Activated T-helper 17 cell treated with anti-CD3 and anti-CD28 coated beads, Interleukin-2, amount 50 U/mL, for 72 hours (primary cell): ENCODE measurements at regions not wholly inside any gene's neighbourhood (a gene's known extent, or its start where the extent isn't known, plus 50 kb on each side); places are given as distances from the start of the nearest gene placed in this dataset.
"Not testable (repeated sequence)": the region's sequence is repeated elsewhere in the genome, so short reads cannot be mapped to it uniquely, and the experiment has no call there.

Experiments
- ATAC-seq: fragments of 150-1000 bp; cut with Tn5 transposase; replicated peaks from 2 replicates; pipeline ENCODE4 v1.10.0; 2021; ENCODE audit warnings: mild to moderate bottlenecking, moderate library complexity
- H3K27ac Mint-ChIP-seq: one replicate; pipeline ENCODE4 v1.8.0; 2022; ENCODE audit warnings: mixed read lengths
- H3K27me3 Mint-ChIP-seq: one replicate; pipeline ENCODE4 v1.8.0; 2022; ENCODE audit warnings: mixed read lengths
- H3K36me3 Mint-ChIP-seq: one replicate; pipeline ENCODE4 v1.8.0; 2022; ENCODE audit warnings: low read depth, mild to moderate bottlenecking, mixed read lengths
- H3K4me1 Mint-ChIP-seq: one replicate; pipeline ENCODE4 v1.8.0; 2022; ENCODE audit warnings: mixed read lengths
- H3K4me3 Mint-ChIP-seq: one replicate; pipeline ENCODE4 v1.8.0; 2022; ENCODE audit warnings: mild to moderate bottlenecking, mixed read lengths
- H3K9me3 Mint-ChIP-seq: one replicate; pipeline ENCODE4 v1.8.0; 2022; ENCODE audit warnings: mixed read lengths

DNA sequence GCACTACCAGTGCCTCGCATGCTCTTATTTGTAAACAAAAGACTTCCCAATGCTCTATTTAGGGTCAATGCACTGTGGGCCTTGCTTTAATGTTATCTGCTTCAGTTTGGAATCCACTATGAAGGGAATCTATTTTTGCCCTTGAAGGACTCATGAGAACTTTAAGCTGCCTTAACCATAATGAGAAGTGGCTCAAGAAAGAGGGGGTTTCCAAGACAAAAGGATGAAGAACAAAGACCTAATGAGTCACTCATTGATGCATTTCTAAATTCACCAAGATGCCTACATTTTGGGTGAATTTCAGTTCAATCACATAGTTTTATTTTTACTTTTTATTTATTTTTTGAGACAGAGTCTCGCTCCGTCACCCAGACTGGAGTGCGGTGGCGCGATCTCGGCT, 228.2 kb downstream of the LY86 start:
- Mint-ChIP-seq H3K4me3 (no peak overlapping the region), H3K27me3 (peaks cover 10% of the 10 kb centered on the region), H3K4me1 (peaks cover under 1% of the 10 kb centered on the region), H3K9me3 (peaks cover 3% of the 10 kb centered on the region), H3K27ac (no peak overlapping the region), H3K36me3 (no peaks in the 10 kb centered on the region)
- ATAC-seq: no peak

DNA sequence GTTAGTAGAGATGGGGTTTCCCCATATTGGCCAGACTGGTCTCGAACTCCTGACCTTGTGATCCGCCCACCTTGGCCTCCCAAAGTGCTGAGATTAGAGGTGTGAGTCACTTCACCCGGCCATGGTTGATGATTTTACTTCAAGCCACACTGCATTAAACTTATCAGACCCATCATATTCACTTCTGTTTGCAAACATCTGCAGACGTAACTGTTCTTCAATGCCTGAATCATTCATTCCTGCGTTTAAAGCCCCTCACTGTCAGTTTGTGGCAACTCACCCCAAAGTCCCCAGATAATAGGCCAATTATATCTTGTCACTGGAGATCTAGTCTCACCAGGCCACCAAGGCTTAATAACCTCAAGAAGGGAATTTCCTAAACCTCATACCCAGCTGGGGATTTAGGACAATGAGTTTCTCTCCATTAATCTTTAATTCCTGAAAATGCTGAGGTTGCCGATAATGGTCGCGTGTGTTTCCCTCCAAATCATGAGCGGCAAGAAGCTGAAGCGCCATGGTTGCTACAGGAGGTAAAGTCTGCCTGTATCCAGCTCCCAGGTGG, 229.6 kb downstream of the LY86 start:
- Mint-ChIP-seq H3K9me3 (peaks cover 3% of the 10 kb centered on the region), H3K27me3 (peaks cover 10% of the 10 kb centered on the region), H3K27ac (no peak overlapping the region), H3K36me3 (no peaks in the 10 kb centered on the region), H3K4me3 (no peak overlapping the region), H3K4me1 (no peaks in the 10 kb centered on the region)
- ATAC-seq: no peak

DNA sequence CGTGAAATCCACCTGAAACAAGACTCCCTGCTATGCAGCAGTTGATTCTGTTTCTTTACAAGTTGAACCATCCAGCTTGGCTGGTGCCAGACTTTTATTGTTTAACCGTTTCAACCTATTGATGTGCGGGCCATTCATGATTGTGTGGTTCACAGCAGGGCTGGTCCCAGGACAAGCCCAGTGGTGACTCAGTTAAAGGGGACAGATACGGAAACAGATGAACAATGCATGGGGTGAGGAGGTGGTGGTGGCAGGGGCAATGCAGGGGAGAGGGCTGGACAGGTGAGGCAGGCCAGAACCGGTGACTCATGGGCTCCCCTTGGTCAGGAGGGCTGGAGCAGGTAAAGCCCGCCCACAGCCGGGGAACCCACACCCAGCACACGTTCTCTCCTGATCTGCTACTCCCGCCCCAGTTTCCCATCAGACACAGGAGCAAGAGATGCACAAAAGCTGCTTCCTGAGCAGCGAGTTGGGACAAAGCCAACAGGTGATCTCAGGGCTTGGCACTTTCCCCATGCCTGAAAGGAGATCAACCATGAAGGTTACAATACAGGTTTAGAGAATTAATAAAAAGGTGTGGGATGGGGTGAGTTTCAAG, 232.2 kb downstream of the LY86 start:
- Mint-ChIP-seq H3K27me3 (peaks cover 23% of the 10 kb centered on the region), H3K36me3 (no peaks in the 10 kb centered on the region), H3K4me3 (no peak overlapping the region), H3K4me1 (no peaks in the 10 kb centered on the region), H3K27ac (no peak overlapping the region), H3K9me3 (peaks cover 3% of the 10 kb centered on the region)
- no peak for ATAC-seq

DNA sequence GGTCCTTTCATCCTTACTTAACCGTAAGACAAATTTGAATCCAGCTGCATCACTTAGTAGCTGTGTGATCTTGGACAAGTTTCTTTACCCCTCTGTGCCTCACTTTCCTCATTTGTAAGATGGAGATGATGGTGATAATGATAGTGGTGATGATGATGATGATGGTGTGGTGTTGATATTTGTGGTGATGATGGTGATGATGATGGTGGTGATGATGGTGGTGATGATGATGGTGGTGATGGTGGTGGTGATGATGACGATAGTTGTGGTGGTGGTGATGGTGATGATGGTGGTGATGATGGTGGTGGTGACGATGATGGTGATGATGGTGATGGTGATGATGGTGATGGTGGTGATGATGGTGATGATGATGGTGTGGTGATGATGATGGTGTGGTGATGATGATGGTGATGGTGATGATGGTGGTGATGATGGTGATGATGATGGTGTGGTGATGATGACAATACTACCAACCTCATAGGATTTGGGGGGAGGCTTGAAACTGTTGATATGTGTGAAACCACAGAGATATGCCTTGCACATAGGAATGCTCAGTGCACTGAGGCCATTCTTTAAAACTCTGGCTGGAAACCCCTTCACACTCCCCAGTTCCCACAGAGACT, 233.2 kb downstream of the LY86 start:
- H3K4me1 Mint-ChIP-seq: no peaks in the 10 kb centered on the region
- peaks cover 3% of the 10 kb centered on the region for H3K9me3 Mint-ChIP-seq
- no peak overlapping the region for H3K27ac Mint-ChIP-seq
- H3K27me3 Mint-ChIP-seq: peaks cover 23% of the 10 kb centered on the region
- no peaks in the 10 kb centered on the region for H3K36me3 Mint-ChIP-seq
- no peak overlapping the region for H3K4me3 Mint-ChIP-seq
- ATAC-seq: no peak

DNA sequence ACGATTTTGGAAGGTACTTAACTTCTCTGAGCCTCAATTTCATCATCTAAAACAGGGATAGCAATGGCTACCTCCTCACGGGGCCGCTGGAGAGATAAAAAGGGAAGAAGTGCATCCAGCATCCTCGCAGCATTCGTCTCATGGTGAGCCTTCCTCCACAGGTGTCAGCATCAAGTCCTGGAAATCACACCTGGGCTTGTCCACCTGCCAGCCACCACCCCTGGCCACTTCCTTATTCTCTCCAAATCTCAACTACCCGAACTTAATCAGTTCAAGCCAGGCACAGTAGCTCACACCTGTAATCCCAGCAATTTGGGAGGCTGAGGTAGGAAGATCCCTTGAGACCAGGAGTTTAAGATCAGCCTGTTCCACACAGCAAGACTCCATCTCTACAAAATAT, 234.5 kb downstream of the LY86 start:
- Mint-ChIP-seq H3K27me3 (peaks cover 29% of the 10 kb centered on the region), H3K27ac (no peak overlapping the region), H3K9me3 (peaks cover 3% of the 10 kb centered on the region), H3K4me3 (no peak overlapping the region), H3K4me1 (no peaks in the 10 kb centered on the region), H3K36me3 (no peaks in the 10 kb centered on the region)
- ATAC-seq: no peak

DNA sequence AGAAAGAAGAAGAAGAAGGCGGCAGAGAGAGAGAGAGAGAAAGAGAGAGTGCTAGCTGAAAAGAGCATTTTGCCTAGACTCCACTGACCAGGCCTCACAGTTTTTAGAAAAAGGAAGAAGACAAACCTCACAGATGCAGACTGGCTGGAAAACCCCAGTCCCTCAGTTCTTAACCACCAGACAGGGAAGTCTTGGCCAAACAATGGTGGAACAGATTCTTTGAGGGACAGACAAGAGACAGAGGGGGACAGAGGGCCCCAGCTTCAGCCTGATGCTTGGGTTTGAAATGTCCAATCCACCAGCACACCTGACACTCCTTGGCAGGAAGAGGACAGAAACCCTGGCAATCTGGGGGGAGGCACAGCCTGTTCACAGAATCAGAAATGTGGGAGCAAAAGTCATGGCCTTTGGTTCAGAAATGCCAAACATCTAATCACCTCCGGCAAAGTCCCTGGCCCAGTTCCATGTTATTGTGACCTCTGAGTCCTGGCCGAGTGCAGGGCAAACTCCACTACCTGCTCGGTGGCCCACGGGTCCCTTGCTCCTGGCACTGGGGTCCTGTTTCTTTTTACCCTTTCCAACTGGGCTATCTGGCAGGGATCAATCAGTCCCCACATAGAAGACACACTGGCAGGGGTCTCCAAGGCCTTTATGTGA, 235.2 kb downstream of the LY86 start:
- Mint-ChIP-seq H3K9me3 (peaks cover 3% of the 10 kb centered on the region), H3K36me3 (no peaks in the 10 kb centered on the region), H3K4me1 (no peaks in the 10 kb centered on the region), H3K27me3 (peaks cover 32% of the 10 kb centered on the region), H3K4me3 (no peak overlapping the region), H3K27ac (no peak overlapping the region)
- no peak for ATAC-seq

DNA sequence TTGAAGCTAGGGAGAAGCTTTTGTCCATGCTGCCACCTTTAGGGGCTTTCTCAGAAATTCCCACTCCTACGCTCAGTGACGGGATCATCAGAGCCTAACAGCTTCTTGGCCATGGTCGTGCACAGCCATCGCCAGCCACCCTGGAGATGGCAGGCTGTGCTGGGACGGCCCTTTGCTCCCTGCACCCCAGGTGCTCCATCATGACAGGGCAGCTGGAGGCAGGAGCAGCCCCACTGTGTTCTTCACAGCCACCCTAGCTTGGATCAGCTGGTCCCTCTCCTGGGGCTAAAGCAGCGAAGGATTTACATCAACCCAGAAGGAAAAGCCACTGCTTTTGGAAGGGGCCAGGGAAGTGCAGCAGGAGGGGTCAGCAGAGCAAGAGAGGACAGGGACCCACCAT, 235.9 kb downstream of the LY86 start:
- Mint-ChIP-seq H3K4me1 (no peaks in the 10 kb centered on the region), H3K9me3 (peaks cover 3% of the 10 kb centered on the region), H3K36me3 (no peaks in the 10 kb centered on the region), H3K27me3 (peaks cover 31% of the 10 kb centered on the region), H3K27ac (no peak overlapping the region), H3K4me3 (no peak overlapping the region)
- no peak for ATAC-seq

DNA sequence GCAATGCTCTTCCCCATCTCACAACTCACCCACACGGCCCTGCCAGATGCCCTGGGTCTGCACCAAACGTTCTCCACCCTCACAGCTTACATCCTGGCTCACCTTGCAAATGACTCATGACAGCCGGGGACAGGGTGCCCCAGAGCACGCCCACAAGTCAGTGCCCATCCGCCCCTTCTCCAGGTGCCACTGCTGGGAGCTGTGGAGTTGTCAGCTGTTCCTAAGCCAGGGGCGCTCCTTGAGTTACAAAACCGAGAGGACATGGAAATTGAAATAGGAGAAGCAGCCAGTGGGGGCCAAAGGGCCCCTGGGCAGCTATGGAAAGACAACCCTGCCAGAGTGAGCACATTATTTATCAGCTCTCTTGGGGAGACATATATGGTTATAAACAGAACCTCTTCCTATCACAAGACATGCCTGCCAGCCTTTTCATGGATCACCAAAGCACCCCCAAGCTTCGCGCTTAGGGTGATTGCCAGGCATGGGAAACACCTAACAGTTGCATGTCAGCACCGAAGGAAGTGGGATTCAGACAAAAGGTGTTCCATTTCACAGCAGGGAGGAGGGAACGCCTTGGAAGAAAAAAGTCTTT, 236.8 kb downstream of the LY86 start:
- no peak for ATAC-seq
- H3K27me3 Mint-ChIP-seq: peaks cover 29% of the 10 kb centered on the region

DNA sequence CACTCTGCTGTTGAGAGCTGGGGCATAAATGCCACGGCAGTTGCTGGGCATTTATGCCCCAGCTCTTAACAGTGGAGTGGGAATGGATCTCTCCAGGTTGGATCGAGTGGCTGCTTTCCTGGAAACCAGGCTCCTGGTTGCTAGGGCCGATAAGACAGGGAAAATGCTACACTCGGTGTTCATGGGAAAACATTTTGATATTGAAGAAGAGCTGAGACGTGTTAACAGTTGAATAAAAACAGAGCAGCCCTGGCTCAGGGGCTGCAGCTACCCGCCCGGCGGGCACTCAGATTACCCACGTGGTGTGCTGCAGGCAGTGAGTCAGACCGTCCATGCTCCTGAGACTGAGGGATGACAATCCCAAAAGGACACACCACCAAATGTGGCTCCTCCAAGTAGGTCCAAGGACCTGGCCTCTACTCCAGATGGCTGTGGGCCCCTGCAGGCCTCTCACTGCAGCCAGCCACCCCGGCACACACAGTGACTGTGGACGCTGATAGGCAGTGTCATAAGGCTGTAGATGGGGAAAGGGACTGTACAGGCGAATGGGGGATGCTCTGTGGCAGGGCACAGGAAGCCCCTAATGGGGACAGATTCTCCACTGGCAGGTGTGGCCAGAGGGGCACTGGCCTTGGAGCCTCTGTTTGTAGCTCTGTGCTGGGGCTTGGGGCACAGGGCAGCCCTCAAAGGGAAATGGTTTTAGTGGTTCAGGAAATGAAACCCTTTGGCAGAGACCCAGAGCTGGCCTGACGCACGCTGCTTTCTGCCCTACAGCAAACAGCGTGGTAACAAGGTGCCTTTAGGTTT, 237.8 kb downstream of the LY86 start:
- no peaks in the 10 kb centered on the region for H3K4me1 Mint-ChIP-seq
- H3K36me3 Mint-ChIP-seq: no peaks in the 10 kb centered on the region
- H3K4me3 Mint-ChIP-seq: no peak overlapping the region
- peak; percentile 86 for ATAC-seq
- H3K9me3 Mint-ChIP-seq: no peaks in the 10 kb centered on the region
- no peak overlapping the region for H3K27ac Mint-ChIP-seq
- H3K27me3 Mint-ChIP-seq: peaks cover 24% of the 10 kb centered on the region

More for the DNA sequence above, 236.8 kb downstream of the LY86 start:
- H3K4me3 Mint-ChIP-seq: no peak overlapping the region
- H3K27ac Mint-ChIP-seq: no peak overlapping the region
- H3K9me3 Mint-ChIP-seq: peaks cover 3% of the 10 kb centered on the region
- H3K4me1 Mint-ChIP-seq: no peaks in the 10 kb centered on the region
- no peaks in the 10 kb centered on the region for H3K36me3 Mint-ChIP-seq

DNA sequence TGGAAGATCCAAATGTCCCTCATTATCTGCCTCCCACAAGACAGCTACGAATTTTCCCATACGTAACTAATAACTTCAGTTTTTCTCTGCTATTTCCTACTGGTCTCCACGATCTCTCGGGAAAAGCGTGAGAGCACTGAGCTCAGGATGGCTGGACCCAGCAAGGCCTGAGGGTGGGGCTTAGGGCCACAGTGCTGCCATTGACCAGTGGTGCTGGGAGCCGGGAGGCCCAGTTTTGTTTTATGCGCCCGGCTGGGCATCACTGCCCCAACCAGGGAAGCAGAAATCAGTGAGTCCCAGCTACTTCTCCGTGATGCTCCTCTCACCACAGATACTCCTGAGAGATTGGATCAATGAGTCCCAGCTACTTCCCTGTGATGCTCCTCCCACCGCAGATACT, 238.4 kb downstream of the LY86 start:
- Mint-ChIP-seq H3K4me3 (no peak overlapping the region), H3K4me1 (no peaks in the 10 kb centered on the region), H3K36me3 (no peaks in the 10 kb centered on the region), H3K27ac (no peak overlapping the region), H3K9me3 (no peaks in the 10 kb centered on the region), H3K27me3 (peaks cover 28% of the 10 kb centered on the region)
- ATAC-seq: no peak

DNA sequence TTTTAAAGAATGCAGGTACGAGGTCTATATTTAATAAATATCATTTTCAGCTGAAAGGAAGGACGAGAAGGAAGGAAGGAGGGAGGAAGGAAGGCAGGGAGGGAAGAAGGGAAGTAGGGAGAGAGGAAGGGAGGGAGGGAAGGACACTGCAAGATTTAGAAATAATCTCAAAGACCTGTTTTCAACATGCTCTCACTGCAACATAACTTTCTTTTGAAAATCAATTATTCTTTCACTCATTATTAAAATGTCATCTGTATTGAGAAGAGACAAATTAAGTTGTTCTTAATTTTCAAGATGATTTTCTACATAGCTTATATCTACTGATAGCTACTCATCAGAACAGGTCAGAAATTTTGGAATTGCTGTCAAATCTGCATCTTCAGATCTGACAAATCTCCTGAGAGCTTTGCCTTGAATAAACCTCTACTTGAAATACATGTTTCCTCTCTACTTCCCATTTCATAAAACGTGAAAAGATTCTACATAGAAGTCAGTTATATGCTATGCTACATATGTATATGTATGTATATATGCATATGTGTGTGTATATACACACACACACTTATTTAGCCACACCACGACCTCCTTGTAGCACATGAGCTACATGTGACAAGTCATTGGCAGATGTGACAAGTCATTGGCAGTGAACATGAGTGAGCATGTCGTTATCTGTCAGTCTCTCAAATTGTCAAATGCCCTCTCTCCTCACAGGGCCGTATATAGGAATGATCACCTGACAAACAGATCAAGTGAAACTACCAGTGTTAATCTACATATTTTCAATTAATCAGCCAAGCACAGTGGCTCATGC, 241.6 kb downstream of the LY86 start:
- Mint-ChIP-seq H3K27me3 (peaks cover 41% of the 10 kb centered on the region), H3K27ac (no peak overlapping the region), H3K4me1 (no peaks in the 10 kb centered on the region), H3K4me3 (no peak overlapping the region), H3K36me3 (no peaks in the 10 kb centered on the region), H3K9me3 (no peaks in the 10 kb centered on the region)
- no peak for ATAC-seq

DNA sequence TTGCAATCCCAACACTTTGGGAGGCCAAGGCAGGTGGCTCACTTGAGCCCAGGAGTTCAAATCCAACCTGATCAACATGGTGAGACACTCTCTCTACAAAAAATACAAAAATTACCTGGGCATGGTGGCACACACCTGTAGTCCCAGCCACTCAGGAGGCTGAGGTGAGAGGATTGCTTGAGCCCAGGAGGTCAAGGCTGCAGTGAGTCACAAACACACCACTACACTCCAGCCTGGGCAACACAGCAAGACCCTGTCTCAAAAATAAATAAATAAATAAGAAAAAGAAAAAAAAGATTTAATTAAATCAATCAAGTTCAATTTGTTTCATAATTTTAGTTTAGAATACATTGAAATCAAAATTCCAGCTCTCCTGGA, 242.2 kb downstream of the LY86 start:
- peaks cover 36% of the 10 kb centered on the region for H3K27me3 Mint-ChIP-seq
- H3K27ac Mint-ChIP-seq, H3K4me3 Mint-ChIP-seq, H3K4me1 Mint-ChIP-seq, H3K9me3 Mint-ChIP-seq, H3K36me3 Mint-ChIP-seq, ATAC-seq: not testable (repeated sequence)

DNA sequence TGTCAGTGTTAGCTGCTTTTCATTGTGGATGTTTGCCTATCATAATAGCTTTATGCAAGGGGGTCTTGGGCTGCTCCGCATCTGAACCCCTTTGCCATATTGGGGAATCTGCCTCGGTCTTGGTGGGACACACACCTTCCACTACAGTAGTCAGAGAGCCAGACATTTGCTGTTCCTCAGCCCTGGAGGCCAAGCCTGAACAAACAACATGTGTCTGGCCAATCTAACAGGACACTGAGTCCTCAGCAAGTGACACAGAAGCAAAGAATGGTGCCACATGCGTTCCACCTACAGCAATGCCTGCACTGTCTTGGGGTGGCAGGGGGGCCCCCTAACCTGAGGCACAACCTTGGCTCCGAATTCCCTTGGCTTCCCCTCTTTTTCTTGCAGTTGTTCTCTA, 243.9 kb downstream of the LY86 start:
- H3K4me3 Mint-ChIP-seq: no peak overlapping the region
- no peaks in the 10 kb centered on the region for H3K9me3 Mint-ChIP-seq
- ATAC-seq: no peak
- H3K27ac Mint-ChIP-seq: no peak overlapping the region
- no peaks in the 10 kb centered on the region for H3K4me1 Mint-ChIP-seq
- no peaks in the 10 kb centered on the region for H3K36me3 Mint-ChIP-seq
- H3K27me3 Mint-ChIP-seq: peaks cover 36% of the 10 kb centered on the region
